GM19452 (cell line): ENCODE measurements at regions not wholly inside any gene's neighbourhood (a gene's known extent, or its start where the extent isn't known, plus 50 kb on each side); places are given as distances from the start of the nearest gene placed in this dataset.

Experiments
- ATAC-seq: cut with Tn5 transposase; IDR thresholded peaks from one replicate; pipeline ENCODE4 v1.9.1; 2021; ENCODE audit not compliant: unreplicated experiment

DNA sequence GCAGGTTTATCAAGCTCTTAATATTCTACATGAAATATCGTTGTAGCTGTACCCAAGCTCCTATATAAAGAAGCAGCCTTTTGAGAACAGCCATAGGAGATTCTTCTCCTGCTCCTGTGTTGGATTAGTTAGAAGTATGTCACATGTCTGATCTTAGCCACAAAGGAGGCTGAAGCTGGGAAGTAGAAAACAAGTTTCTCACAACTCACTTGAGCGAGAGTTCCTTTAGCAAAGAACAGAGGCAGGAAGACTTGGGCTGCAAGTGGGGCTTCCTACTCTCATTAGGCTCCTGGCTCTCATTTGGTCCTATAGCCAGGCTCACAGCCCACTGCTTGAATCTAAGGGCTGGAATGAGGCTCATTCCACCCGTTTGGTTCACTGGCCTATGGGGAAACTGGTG lies 281.9 kb downstream of the BTG1 start:
- no peak for ATAC-seq

DNA sequence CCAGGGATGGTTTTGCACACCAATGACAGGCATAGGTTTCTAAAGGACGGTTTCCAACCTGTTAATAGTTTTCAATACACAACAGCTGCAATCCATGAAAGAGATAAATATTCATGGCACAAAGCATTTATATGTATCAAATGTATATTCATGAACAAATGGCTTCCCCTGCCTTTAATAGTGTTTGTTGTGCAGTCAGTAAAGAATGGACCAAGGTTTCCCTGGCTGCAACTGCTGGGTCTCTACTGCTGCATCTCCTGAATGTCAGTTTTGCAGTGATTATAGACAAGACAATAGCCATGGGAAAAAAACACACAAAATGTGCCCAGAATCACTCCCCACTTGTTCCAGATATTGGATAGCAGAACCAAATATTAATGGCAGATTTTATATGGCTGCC lies 284.1 kb downstream of the BTG1 start:
- ATAC-seq, result no peak

DNA sequence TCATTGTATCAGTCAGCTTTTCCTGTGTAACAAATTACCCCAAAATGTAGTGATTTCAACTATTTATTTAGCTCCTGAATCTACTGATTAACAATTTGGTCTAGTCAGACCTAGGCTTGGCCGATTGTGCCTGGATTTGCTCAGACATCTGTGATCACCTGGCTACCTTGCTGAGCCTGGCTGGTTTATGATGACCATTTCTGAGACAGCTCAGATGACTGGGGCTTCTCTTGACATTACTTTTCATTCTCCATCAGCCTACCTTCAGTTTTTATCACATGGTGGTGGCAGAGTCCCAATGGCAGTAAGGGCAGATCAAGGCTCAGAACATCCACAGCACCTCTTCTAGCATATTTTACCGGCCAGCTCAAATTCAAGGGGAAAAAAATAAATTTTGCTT lies 286.3 kb downstream of the BTG1 start:
- ATAC-seq, result no peak

DNA sequence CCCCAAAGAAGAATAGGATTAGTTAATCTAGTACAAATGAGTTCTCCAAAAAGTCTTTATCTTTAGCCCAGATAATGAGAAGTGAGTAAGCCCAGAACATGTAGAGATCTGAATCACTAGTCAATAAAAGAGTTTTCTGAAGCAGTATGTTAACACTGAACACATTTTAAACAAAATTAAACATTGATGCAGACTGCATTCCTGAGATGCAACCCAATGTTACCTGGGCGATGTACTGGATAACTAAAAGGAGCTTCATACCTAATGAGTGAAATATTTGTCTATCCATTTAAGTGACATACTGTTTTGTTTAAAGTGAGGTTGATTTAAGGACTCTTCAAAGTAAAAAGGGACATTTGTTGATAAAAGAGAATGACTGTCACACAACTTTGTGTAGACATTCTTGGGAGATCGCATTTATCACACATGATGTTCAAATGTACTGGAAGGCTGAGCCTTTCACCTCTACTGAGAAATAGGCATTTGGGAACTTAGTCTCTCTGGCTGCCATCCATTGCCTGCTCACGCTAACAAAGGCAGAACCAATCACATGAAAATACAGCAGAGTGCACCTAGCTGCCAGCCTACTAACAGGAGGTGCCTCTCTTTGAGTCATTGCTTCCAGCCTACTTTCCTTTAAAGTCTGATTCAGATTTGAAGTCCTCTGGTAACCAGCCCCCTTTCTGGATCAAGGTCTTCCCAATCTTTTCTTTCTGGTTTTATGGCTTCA lies 287.7 kb downstream of the BTG1 start:
- no peak for ATAC-seq

DNA sequence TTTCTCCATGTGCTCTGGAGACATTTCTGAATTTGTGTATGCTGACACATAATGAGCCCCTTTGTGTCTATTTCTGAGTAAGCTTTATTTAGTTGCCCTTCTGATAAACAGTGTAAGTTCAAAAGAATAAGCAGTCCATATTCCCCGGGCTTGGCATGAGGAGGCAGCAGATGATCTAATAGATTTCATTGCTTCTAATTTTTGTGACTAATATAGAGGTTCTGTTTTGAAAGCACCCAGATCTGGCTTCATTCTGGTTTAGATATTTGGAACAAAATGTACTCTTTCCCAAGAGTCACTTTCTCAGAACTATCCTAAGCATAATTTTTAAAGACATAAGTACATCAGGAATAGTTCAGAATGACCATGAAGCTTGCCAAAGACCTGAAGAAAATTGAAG lies 290.9 kb downstream of the BTG1 start:
- ATAC-seq, result no peak

DNA sequence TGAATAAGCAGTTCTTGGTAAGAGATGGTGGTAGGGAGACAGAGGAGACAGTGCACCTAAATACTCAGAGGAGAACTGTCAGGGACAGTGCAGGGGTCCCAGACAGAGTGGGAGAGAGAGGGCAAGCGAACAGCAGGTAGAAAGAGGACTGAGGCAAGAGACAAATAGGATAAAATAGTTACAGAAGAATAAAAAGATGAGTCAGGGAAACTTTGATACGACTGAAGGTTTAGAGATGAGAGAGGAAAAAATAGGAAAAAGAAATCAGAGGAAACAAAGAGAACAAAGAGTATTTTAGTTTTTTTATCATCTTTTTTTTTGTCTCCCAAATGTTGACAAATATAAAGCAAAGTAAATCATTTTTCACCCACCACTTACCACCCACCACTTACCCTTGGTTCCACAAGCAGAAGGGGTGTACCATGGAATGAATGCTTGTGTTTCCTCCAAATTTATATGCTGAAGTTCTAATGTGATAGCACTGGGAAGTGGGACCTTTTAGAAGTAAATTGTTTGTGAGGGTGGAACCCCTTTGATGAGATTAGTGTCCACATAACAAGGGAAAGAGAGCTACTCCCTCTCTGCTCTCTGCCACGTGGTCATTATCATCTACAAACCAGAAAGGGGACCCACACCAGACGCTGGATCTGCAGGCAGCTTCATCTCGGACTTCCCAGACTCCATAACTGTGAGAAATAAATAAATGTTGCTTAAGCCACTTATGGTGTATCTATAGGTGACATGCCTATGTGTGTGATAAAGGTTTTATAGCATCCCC lies 292.1 kb downstream of the BTG1 start:
- no peak for ATAC-seq

DNA sequence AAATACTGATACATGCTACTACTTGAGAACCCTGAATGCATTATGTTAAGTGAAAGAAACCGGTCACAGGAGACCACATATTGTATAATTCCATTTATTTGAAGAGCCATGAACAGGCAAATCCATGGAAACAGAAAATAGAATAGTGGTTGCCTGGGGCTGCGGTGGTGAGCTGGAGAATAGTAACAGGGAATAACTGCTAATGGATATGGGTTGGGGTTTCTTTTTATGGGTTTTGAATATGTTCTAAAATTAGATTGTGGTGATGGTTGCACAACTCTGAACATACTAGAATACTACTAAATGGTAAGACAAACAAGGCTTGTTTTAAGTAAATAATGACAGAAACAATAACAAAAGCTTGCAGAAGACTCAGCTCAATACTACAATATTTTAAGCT lies 293.0 kb downstream of the BTG1 start:
- ATAC-seq, result no peak

DNA sequence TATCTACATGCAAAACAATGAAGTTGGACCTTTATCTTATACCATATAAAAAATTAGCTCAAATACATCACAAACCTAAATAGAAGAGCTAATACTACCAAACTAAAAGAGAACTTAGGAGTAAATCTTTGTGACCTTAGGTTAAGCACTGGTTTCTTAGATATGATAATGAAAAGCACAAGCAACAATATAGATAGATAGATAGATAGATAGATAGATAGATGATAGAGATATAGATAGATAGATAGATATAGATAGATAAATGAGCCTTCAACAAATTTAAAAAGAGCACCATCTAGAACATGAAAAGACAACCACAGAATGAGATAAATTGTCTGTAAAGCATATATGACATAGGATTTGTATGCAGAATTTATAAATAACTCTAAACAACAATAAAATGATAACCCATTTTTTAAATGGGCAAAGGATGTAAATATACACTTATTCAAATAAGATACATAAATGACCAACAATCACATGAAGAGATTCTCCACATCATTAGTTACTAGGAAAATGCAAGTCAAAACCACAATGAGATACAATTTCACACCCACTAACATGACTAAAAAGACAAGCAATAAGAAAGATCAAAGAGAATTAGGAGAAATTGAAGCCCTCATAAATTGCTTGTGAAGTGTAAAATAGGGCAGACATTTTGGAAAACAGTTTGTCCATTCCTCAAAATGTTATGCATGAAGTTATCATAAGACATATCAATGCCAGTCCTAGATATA lies 293.7 kb downstream of the BTG1 start:
- ATAC-seq, result no peak

DNA sequence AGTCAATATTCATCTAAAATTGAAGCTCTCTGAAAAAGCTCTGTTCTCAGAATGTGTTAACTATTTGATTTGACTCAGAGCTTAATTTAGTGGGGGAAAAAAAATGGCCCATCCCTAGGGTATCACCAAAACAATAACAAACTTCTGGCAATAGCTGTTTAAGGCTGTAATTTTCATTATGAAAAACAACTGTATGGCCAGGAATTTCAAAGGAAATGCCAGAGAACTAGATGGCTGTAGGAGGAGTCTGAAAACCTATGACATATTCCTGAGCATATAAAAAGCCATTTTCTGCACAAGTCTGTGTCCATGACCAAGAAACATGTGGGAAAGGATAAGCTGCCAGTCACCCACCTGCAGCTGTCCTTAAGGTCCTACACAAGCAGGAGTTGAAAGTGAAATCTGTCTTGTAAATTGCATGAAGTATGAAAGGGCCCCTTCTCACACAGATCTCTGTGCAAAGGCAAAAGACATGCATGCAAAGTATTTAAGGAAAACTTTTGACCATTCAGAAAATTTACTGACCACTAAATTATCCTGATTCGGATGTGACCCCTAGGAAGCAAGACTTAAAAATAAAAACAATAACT lies 299.1 kb downstream of the BTG1 start:
- ATAC-seq, result no peak

DNA sequence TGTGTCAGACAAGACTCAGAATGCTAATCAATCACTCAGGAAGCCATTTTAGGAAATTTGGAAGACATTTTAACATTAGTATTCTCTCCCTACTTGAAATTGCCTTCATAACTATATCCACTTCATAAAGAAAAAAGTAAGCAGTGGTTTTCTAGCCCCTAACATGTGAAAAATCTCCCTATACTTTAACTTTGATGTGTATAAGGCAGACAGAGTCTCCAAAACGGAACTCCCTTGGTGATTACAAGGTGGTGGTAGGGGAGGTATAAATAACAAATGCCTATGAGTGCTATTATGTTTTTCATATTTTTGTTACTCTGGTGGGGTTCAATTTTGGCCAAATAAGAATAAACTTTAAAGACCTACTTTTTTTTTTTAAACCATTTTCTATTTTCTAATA lies 300.3 kb downstream of the BTG1 start:
- no peak for ATAC-seq

DNA sequence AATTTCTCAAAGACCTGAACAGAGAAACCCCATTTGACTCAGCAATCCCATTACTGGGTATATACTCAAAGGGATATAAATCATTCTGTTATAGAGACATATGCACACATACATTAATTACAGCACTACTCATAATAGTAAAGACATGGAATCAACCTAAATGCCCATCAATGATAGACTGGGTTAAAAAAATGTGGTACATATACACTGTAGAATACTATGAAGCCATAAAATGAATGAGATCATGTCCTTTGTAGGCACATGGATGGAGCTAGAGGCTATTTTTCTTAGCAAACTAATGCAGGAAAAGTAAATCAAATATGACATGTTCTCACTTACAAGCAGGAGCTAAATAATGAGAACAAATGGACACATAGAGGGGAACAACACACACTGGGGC lies 303.8 kb downstream of the BTG1 start:
- no peak for ATAC-seq

DNA sequence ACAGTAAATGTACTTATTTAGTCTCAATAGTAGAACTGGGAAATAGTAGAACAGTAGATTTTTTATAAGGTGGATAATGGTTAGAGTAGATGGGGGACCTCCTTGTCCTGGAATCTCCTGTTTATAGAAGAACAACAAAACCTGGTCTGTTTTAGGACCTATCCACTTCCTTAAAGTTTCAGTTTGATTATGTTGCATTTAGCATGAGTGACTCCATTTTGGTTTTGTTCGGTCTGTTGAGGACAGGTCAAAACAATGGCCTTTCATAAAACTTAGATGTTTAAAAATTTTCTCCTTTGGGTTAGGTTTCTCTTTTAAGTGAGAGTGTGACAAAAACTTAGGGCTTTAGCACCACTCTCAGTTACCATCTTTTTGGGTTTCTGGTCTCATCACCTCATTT lies 308.9 kb downstream of the BTG1 start:
- ATAC-seq, result no peak

DNA sequence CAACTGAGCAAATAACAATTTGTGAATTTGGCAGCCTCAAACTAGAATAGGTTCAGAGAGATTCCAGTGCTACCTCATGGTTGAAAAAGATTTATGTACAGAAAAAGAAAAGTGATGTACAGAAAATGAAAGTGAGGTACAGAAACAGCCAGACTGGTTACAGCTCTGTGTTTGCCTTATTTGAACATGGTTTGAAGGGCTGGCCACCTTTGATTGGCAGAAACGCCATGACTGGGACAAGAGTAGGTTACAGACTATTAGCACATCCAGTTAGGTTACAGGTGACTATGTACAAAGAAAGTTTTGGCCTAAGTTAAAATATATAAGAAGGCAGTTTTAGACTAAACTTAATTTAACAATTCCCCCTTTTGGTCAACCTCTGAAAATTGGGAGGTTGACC lies 309.4 kb downstream of the BTG1 start:
- no peak for ATAC-seq

DNA sequence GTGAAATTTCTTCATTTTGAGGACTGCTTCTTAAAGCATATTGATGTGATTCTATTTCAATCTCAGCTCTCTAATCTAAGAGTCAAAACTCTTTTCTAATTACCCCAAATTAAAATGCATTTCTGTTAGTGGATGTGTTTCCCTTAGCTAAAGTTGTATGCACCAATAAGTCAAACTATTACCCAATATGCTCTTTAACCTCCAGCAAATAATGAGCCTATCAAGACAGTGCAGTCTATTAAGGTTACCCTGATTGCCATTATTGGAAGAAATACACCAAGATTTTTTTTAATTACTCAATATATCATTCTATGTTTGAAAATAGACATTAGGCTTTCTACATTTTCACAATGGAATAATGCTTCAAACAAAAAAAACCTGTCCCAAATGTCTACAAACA lies 310.0 kb downstream of the BTG1 start:
- ATAC-seq, result no peak

DNA sequence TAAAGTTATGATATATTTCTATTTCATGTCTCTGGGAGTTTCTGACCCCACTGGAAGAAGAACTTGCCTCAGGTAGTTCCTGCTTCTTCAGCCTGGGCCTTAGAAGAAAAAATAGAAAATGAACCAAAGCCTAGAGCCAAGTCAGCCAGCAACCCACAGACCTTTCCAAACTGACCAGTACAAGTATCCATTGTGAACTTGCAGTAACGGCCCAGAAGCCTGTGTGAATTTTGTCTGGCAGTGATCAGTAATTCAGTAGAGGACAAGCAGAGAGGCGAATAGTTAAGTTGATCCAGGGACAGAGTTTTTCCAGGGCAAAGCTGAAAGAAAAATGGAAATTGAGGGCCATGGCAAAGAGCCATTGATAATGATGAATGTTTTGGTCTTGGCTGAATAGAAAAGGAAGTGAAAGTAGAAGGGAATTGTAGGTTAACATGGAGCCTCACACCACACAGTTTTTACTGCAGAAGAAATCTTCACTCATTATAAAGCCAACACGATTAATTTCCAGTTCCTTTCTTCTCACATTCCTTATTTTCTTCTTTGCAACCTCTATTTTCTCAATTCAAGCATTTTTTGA lies 311.8 kb downstream of the BTG1 start:
- no peak for ATAC-seq

DNA sequence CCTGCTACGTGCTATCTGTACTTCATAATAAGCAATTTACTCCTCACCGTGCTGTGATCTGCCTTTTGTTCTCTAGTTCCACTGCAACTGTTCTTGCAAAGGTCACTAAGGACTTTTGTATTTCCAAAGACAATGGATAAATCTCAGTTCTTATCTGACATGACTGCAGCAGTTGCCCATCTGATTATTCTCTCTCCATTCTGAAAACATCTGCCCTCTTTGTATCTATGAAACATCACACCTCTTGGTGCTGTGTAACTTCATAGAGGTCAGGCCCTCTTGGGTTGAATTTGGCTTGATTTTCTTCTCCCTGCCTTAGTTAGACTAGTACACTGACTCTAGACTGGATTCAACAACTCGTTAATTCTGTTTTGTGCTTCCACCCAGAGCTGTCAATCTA lies 319.6 kb downstream of the BTG1 start:
- no peak for ATAC-seq

DNA sequence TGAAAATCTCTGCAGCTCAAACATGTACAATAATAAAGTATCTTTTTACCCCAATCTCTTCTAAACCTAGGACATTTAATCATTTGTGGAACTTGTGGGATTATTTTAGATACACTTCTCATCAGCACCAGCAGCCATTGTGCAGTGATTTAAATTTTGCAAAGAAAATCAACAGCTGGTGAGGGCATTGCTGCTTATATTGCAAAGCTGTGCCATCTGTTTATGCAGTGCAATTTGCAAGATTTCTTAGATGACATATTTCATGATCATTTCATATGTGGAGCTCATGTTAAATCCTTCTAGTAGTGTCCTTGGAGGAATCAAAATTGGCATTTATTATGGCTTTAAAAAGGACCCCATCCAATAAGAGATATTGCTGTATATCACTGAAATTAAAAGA lies 320.7 kb downstream of the BTG1 start:
- ATAC-seq, result no peak

DNA sequence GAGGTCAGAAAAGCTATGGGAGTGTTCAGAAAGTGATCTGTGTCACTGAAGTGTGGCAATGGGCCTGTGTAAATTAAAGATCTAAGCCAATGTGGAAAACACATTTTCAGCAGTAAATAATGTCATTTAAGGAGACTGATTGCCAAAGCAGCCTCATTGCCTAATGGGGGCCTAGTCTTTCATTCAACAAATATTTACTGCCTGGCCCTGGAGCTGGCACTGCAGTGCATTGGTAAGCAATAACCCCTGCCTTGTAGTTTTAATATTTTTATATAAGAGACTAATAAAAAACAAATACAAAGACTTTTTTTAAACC lies 326.6 kb downstream of the BTG1 start:
- ATAC-seq, result no peak

DNA sequence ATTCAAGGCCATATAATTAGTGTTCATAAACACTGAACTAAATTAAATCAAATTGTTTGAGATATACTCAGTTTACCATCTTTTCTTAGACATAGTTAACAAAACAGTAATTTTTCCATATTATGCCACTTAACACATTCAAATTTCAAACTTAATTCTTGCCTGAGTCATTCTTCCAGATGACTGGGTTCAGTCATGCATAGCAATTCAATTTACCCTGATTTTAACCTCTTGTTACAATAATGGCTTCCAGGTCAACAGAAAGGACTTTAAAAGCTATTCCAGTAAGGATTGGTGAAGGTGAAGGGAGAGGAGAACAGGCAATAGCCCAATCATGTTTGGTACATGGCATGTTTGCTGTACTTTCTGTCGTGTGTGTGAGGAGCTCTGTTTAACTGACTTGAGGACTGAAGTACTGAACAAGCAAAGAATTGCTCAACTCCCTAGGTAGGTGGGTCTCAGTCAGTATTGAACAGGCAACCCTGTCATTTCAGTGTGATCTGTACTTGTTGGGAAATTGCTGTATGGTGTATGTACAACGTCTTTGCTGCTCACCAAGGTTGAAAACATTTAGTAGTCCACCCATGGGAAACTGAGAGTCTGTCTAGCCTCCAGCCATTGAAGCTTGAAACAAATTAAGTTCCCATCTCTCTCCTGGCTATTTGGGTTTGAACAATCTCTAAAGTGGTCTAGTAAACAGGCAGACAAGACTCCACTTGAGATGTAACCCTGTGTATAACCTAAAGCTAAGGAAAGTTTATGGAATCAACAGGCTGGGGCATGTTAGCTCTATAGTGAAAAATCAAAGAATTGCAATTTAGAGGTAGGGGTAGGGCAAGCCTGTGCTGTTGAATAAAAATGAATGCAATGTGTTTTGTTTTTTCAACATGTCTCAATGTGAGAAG lies 327.2 kb downstream of the BTG1 start:
- no peak for ATAC-seq

DNA sequence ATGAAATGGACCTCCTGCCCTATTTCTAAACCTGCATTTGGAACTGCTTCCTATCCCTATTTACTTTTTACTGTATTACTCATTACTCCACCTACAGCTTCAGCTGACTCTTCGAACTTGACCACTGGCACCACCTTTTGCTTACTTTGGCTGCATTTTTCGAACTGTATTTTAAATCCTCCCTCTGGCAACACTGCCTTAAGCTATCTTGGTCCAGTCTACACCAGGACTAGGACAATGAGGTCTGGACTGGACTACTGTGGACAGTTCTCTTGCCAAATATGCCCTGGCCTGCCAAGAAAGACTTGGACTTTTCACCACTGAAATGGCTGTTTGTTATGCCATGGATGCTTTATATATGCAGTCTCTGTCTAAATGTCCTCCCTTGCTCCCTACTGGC lies 328.1 kb downstream of the BTG1 start:
- ATAC-seq, result no peak

DNA sequence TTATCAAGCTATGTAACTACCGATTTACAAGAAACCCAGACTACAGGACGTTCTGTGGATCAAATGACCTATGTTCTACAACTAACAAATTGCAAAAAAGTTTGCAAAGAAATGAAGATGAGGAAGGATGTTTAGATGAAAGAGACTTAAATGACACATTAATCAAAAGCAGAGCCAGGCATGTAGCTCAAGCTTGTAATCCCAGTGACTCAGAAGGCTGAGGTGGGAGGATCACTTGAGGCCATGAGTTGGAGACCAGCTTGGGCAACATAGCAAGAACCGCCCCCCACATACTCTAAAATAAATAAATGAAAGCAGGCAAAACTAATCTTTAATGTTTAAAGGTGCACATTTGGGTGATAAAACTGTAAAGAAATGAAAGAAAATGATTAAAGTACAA lies 331.9 kb downstream of the BTG1 start:
- no peak for ATAC-seq
